ENCODE measurements at regions not wholly inside any gene's neighbourhood (a gene's known extent, or its start where the extent isn't known, plus 50 kb on each side); places are given as distances from the start of the nearest gene placed in this dataset.
"Not testable (repeated sequence)": the region's sequence is repeated elsewhere in the genome, so short reads cannot be mapped to it uniquely, and the experiment has no call there.

- Mint-ChIP-seq H3K4me3 (no peak overlapping the region), H3K27me3 (no peaks in the 10 kb centered on the region), H3K27ac (no peak overlapping the region), H3K4me1 (no peaks in the 10 kb centered on the region), H3K9me3 (no peaks in the 10 kb centered on the region), H3K36me3 (no peaks in the 10 kb centered on the region)
- ATAC-seq (no peak), DNase-seq (no peak)
- POLR2A ChIA-PET, result no interaction called here
Measured at GRCh38 chr4:79266136-79266535, 59.7 kb downstream of the NAA11 start.

DNA sequence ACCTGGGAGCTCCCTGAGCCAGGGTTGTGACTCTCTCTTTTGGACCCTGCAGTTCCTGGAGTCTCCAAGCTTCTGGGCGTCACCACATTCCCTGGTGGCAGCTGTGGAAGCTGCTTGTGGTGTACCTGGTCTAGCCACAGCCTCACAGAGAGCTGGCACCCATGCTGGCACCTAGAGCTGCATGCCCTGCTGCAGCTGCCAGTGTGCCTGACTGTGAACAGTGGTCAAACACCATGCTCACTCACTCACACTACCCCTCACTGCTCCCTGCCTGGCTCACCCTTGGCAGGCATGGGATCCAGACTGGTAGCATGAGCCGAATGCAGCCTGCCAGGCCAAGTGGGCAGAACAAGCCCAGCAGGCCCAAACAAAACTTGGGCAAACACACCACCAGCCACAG is 66.6 kb downstream of the NAA11 start:
- POLR2A ChIA-PET, result no interaction called here
- no peaks in the 10 kb centered on the region for H3K4me1 Mint-ChIP-seq
- no peak overlapping the region for H3K4me3 Mint-ChIP-seq
- no peak overlapping the region for H3K27ac Mint-ChIP-seq
- ATAC-seq (no peak), DNase-seq (no peak)
- peaks cover 0 to 4% (median 0%) of the 10 kb centered on the region in 9 donors for H3K9me3 Mint-ChIP-seq
- peaks cover 0 to 4% (median 0%) of the 10 kb centered on the region in 3 donors for H3K36me3 Mint-ChIP-seq
- H3K27me3 Mint-ChIP-seq, result no peaks in the 10 kb centered on the region

- Mint-ChIP-seq H3K4me3 (no peak overlapping the region), H3K27me3 (no peaks in the 10 kb centered on the region), H3K4me1 (no peaks in the 10 kb centered on the region), H3K9me3 (peaks cover 0 to 4% (median 0%) of the 10 kb centered on the region in 9 donors), H3K36me3 (peaks cover 0 to 4% (median 0%) of the 10 kb centered on the region in 3 donors), H3K27ac (no peak overlapping the region)
- POLR2A ChIA-PET, result no interaction called here
- ATAC-seq, result no peak
- no peak for DNase-seq
Measured at GRCh38 chr4:79258614-79259176, 67.2 kb downstream of the NAA11 start.

- DNase-seq (no peak), ATAC-seq (no peak)
- no peak overlapping the region for H3K27ac Mint-ChIP-seq
- H3K36me3 Mint-ChIP-seq, result peaks cover 0 to 4% (median 0%) of the 10 kb centered on the region in 3 donors
- H3K27me3 Mint-ChIP-seq, result no peaks in the 10 kb centered on the region
- no peaks in the 10 kb centered on the region for H3K4me1 Mint-ChIP-seq
- H3K4me3 Mint-ChIP-seq, result no peak overlapping the region
- H3K9me3 Mint-ChIP-seq, result peaks cover 0 to 7% (median 0%) of the 10 kb centered on the region in 9 donors
- POLR2A ChIA-PET, result no interaction called here
Measured at GRCh38 chr4:79257953-79258613, 67.8 kb downstream of the NAA11 start.

- Mint-ChIP-seq H3K27ac (no peak overlapping the region), H3K36me3 (peaks cover 0 to 4% (median 0%) of the 10 kb centered on the region in 3 donors), H3K4me3 (no peak overlapping the region), H3K27me3 (no peaks in the 10 kb centered on the region), H3K9me3 (peaks cover 0 to 11% (median 0%) of the 10 kb centered on the region in 9 donors), H3K4me1 (no peaks in the 10 kb centered on the region)
- POLR2A ChIA-PET, result no interaction called here
- DNase-seq, result no peak
- ATAC-seq, result no peak
Measured at GRCh38 chr4:79255793-79256192, 70.1 kb downstream of the NAA11 start.

- Mint-ChIP-seq H3K27ac (no peak overlapping the region), H3K4me3 (no peak overlapping the region), H3K4me1 (no peaks in the 10 kb centered on the region), H3K9me3 (peaks cover 0 to 11% (median 0%) of the 10 kb centered on the region in 9 donors), H3K27me3 (no peaks in the 10 kb centered on the region), H3K36me3 (no peaks in the 10 kb centered on the region)
- POLR2A ChIA-PET, result no interaction called here
- DNase-seq, result no peak
- no peak for ATAC-seq
Measured at GRCh38 chr4:79253924-79254323, 71.9 kb downstream of the NAA11 start.

- no peaks in the 10 kb centered on the region for H3K4me1 Mint-ChIP-seq
- H3K36me3 Mint-ChIP-seq, result no peaks in the 10 kb centered on the region
- H3K27ac Mint-ChIP-seq, result no peak overlapping the region
- DNase-seq, result no peak
- H3K9me3 Mint-ChIP-seq, result peaks cover 0 to 11% (median 0%) of the 10 kb centered on the region in 9 donors
- peaks cover 0 to 5% (median 3%) of the 10 kb centered on the region in 5 donors for H3K27me3 Mint-ChIP-seq
- POLR2A ChIA-PET, result no interaction called here
- no peak for ATAC-seq
- no peak overlapping the region for H3K4me3 Mint-ChIP-seq
Measured at GRCh38 chr4:79253168-79253567, 72.7 kb downstream of the NAA11 start.

GRCh38 chr4:79250887-79251286 is 75.0 kb downstream of the NAA11 start:
- Mint-ChIP-seq H3K27ac (no peak overlapping the region), H3K27me3 (peaks cover 0 to 23% (median 7%) of the 10 kb centered on the region in 5 donors), H3K4me1 (no peaks in the 10 kb centered on the region), H3K9me3 (peaks cover 0 to 17% (median 2%) of the 10 kb centered on the region in 9 donors), H3K4me3 (no peak overlapping the region), H3K36me3 (peaks cover 0 to 5% (median 0%) of the 10 kb centered on the region in 3 donors)
- ATAC-seq (no peak), DNase-seq (no peak)
- POLR2A ChIA-PET, result no interaction called here

- H3K36me3 Mint-ChIP-seq, result peaks cover 0 to 5% (median 0%) of the 10 kb centered on the region in 3 donors
- peaks cover 0 to 23% (median 7%) of the 10 kb centered on the region in 5 donors for H3K27me3 Mint-ChIP-seq
- DNase-seq (no peak), ATAC-seq (no peak)
- no peak overlapping the region for H3K4me3 Mint-ChIP-seq
- no peak overlapping the region for H3K27ac Mint-ChIP-seq
- POLR2A ChIA-PET, result no interaction called here
- no peaks in the 10 kb centered on the region for H3K4me1 Mint-ChIP-seq
- H3K9me3 Mint-ChIP-seq, result peaks cover 0 to 17% (median 6%) of the 10 kb centered on the region in 9 donors
Measured at GRCh38 chr4:79249881-79250503, 75.9 kb downstream of the NAA11 start.

GRCh38 chr4:79248610-79249009 is 77.3 kb downstream of the NAA11 start:
- H3K9me3 Mint-ChIP-seq, result peaks cover 0 to 16% (median 6%) of the 10 kb centered on the region in 9 donors
- H3K4me1 Mint-ChIP-seq, result no peaks in the 10 kb centered on the region
- H3K4me3 Mint-ChIP-seq, result no peak overlapping the region
- H3K27me3 Mint-ChIP-seq, result peaks cover 0 to 23% (median 7%) of the 10 kb centered on the region in 5 donors
- ATAC-seq (no peak), DNase-seq (no peak)
- H3K27ac Mint-ChIP-seq, result no peak overlapping the region
- H3K36me3 Mint-ChIP-seq, result peaks cover 0 to 6% (median 0%) of the 10 kb centered on the region in 3 donors
- POLR2A ChIA-PET, result no interaction called here

GRCh38 chr4:79247695-79248394 is 78.0 kb downstream of the NAA11 start:
- Mint-ChIP-seq H3K4me1 (no peaks in the 10 kb centered on the region), H3K27me3 (peaks cover 0 to 23% (median 7%) of the 10 kb centered on the region in 5 donors), H3K4me3 (no peak overlapping the region), H3K27ac (peak overlapping the region in 1 of 10 donors; percentile 19), H3K36me3 (peaks cover 0 to 9% (median 0%) of the 10 kb centered on the region in 3 donors), H3K9me3 (peaks cover 0 to 17% (median 8%) of the 10 kb centered on the region in 9 donors)
- no peak for ATAC-seq
- no peak for DNase-seq
- POLR2A ChIA-PET, result no interaction called here

DNA sequence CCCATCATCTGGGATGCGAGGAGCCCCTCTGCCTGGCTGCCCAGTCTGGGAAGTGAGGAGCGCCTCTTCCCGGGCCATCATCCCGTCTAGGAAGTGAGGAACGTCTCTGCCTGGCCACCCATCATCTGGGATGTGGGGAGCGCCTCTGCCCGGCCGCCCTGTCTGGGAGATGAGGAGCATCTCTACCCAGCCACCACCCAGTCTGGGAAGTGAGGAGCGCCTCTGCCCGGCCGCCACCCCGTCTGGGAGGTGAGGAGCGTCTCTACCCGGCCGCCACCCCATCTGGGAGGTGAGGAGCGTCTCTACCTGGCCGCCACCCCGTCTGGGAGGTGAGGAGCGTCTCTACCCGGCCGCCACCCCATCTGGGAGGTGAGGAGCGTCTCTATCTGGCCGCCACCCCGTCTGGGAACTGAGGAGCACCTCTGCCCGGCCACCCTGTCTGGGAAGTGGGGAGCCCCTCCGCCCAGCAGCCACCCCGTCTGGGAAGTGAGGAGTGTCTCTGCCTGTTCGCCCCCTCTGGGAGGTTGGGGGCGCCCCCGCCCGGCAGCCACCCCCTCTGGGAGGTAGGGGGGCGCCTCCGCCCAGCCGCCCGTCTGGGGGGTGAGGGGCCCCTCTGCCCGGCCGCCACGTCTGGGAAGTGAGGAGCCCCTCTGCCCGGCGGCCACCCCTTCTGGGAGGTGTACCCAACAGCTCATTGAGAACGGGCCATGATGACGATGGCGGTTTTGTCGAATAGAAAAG is 80.5 kb downstream of the NAA11 start:
- POLR2A ChIA-PET, ATAC-seq, H3K36me3 Mint-ChIP-seq, H3K4me1 Mint-ChIP-seq, H3K4me3 Mint-ChIP-seq, H3K27ac Mint-ChIP-seq: not testable (repeated sequence)
- peaks cover 0 to 22% (median 8%) of the 10 kb centered on the region in 9 donors for H3K9me3 Mint-ChIP-seq
- DNase-seq, result peak in 1 of 10 donors; percentile 57
- peaks cover 0 to 23% (median 7%) of the 10 kb centered on the region in 5 donors for H3K27me3 Mint-ChIP-seq
